ENCODE measurements at regions not wholly inside any gene's neighbourhood (a gene's known extent, or its start where the extent isn't known, plus 50 kb on each side); places are given as distances from the start of the nearest gene placed in this dataset.
"Not testable (repeated sequence)": the region's sequence is repeated elsewhere in the genome, so short reads cannot be mapped to it uniquely, and the experiment has no call there.

DNA sequence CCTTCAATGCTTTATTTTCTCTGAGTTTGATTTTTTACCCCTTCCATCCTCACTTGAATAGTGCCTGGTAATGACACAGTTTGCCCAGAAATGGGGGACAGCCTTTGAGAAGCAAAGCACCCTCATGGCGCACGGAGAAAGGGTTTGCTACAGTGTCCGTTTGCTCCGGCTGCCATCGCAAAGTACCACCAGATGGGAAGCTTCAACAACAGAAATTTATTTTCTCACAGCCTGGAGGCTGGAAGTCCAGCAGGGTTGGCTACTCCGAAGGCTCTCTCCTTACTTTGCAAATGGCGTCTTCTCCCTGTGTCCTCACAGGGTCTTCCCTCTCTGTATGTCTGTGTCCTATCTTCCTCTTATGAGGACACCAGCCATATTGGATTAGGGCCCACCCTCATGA lies 327.7 kb upstream of the KAZN start:
- Mint-ChIP-seq H3K27me3 (ENCODE audit: unreplicated experiment) (no peaks in the 10 kb centered on the region), H3K27ac (ENCODE audit: unreplicated experiment) (no peak overlapping the region), H3K4me3 (ENCODE audit: unreplicated experiment) (no peak overlapping the region), H3K4me1 (ENCODE audit: low read depth, unreplicated experiment) (peaks cover 5% of the 10 kb centered on the region), H3K9me3 (ENCODE audit: unreplicated experiment) (peaks cover 2% of the 10 kb centered on the region), H3K36me3 (ENCODE audit: unreplicated experiment) (no peaks in the 10 kb centered on the region)
- no peak for DNase-seq
- no peak for TF ChIP-seq CTCF (IDR thresholded peaks at IDR 0.05; ENCODE audit: partially characterized antibody, unreplicated experiment)

DNA sequence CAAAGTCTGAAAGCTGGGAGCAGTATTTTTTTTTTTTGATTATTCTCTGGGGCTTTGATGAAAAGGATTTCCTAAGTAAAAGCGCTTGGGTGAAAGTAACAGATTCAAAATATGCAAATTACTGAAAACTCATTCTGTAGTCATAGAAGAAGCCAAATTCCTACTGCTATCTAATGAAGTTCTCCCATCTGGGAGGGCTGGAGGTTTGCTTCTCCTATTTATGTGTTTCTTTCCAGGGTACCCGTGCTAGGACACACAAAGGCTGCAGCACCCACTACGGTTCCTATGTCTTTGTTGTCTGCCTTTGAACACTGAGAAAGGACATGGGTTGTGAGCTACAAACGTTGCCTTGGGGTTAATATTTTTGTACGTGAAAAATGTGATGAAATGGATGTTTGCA lies 324.7 kb upstream of the KAZN start:
- TF ChIP-seq CTCF (IDR thresholded peaks at IDR 0.05; ENCODE audit: partially characterized antibody, unreplicated experiment): no peak
- Mint-ChIP-seq H3K36me3 (ENCODE audit: unreplicated experiment) (no peaks in the 10 kb centered on the region), H3K9me3 (ENCODE audit: unreplicated experiment) (no peaks in the 10 kb centered on the region), H3K4me3 (ENCODE audit: unreplicated experiment) (no peak overlapping the region), H3K27me3 (ENCODE audit: unreplicated experiment) (no peaks in the 10 kb centered on the region), H3K27ac (ENCODE audit: unreplicated experiment) (no peak overlapping the region), H3K4me1 (ENCODE audit: low read depth, unreplicated experiment) (peaks cover 6% of the 10 kb centered on the region)
- no peak for DNase-seq

- not testable (repeated sequence) for H3K27me3 Mint-ChIP-seq (ENCODE audit: unreplicated experiment); H3K9me3 Mint-ChIP-seq (ENCODE audit: unreplicated experiment); H3K4me3 Mint-ChIP-seq (ENCODE audit: unreplicated experiment); H3K36me3 Mint-ChIP-seq (ENCODE audit: unreplicated experiment); H3K27ac Mint-ChIP-seq (ENCODE audit: unreplicated experiment); DNase-seq
- H3K4me1 Mint-ChIP-seq (ENCODE audit: low read depth, unreplicated experiment): peaks cover 13% of the 10 kb centered on the region
Observed at GRCh38 chr1:14279891-14280290, 318.6 kb upstream of the KAZN start.

- Mint-ChIP-seq H3K9me3 (ENCODE audit: unreplicated experiment) (peaks cover 2% of the 10 kb centered on the region), H3K27ac (ENCODE audit: unreplicated experiment) (no peak overlapping the region), H3K4me3 (ENCODE audit: unreplicated experiment) (no peak overlapping the region), H3K36me3 (ENCODE audit: unreplicated experiment) (peaks cover 3% of the 10 kb centered on the region), H3K27me3 (ENCODE audit: unreplicated experiment) (no peaks in the 10 kb centered on the region), H3K4me1 (ENCODE audit: low read depth, unreplicated experiment) (peaks cover 10% of the 10 kb centered on the region)
- no peak for DNase-seq
- TF ChIP-seq CTCF (IDR thresholded peaks at IDR 0.05; ENCODE audit: partially characterized antibody, unreplicated experiment): no peak
Observed at GRCh38 chr1:14280909-14281308, 317.6 kb upstream of the KAZN start.

- Mint-ChIP-seq H3K27me3 (ENCODE audit: unreplicated experiment) (no peaks in the 10 kb centered on the region), H3K4me3 (ENCODE audit: unreplicated experiment) (no peak overlapping the region), H3K36me3 (ENCODE audit: unreplicated experiment) (peaks cover 7% of the 10 kb centered on the region), H3K9me3 (ENCODE audit: unreplicated experiment) (peaks cover 3% of the 10 kb centered on the region), H3K4me1 (ENCODE audit: low read depth, unreplicated experiment) (peaks cover 6% of the 10 kb centered on the region), H3K27ac (ENCODE audit: unreplicated experiment) (no peak overlapping the region)
- no peak for TF ChIP-seq CTCF (IDR thresholded peaks at IDR 0.05; ENCODE audit: partially characterized antibody, unreplicated experiment)
- no peak for DNase-seq
Observed at GRCh38 chr1:14281412-14281811, 317.1 kb upstream of the KAZN start.

DNA sequence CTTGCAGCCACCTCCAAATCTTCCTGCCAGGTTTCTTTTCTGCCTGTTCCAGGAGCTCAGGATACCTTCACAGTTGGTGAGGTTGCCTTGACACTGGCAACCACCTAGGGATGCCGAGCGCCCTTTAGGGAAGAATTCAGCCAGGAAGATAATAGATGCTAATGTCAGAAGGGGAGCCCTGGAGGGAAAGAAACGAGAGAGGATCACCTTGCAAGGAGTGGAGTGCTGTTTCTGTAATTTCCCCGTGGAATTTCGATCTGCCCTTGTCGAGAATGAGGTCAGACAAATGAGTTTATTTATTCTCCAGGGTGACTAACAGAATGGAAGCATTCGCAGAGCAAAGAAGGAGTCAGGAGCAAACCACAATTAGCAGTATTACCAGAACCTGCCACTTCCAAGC lies 315.8 kb upstream of the KAZN start:
- Mint-ChIP-seq H3K4me1 (ENCODE audit: low read depth, unreplicated experiment) (peaks cover 6% of the 10 kb centered on the region), H3K9me3 (ENCODE audit: unreplicated experiment) (peaks cover 3% of the 10 kb centered on the region), H3K36me3 (ENCODE audit: unreplicated experiment) (peaks cover 7% of the 10 kb centered on the region), H3K27me3 (ENCODE audit: unreplicated experiment) (no peaks in the 10 kb centered on the region), H3K27ac (ENCODE audit: unreplicated experiment) (peak overlapping the region; percentile 18), H3K4me3 (ENCODE audit: unreplicated experiment) (no peak overlapping the region)
- no peak for TF ChIP-seq CTCF (IDR thresholded peaks at IDR 0.05; ENCODE audit: partially characterized antibody, unreplicated experiment)
- DNase-seq: no peak

All from glutamatergic neuron (in vitro differentiated cells).